Breast epithelium (tissue), 3 donors: ENCODE measurements at regions not wholly inside any gene's neighbourhood (a gene's known extent, or its start where the extent isn't known, plus 50 kb on each side); places are given as distances from the start of the nearest gene placed in this dataset.

Source experiments
- POLR2A ChIP-seq: fragments of 450-650 bp; IDR thresholded peaks from one replicate; pipeline ENCODE4 v1.6.1; 2016; ENCODE audit warnings: antibody characterized with exemption, mild to moderate bottlenecking, moderate library complexity
- TF ChIP-seq, protein P1 (sequence below), 3 donors: fragments of 450-650 bp; IDR thresholded peaks; one replicate each; pipeline ENCODE4 v1.5.1; 2016 to 2017; ENCODE audit warnings: antibody characterized with exemption in 3 of 3, mild to moderate bottlenecking in 3 of 3, moderate library complexity in 3 of 3

GRCh38 chr18:27540111-27540510, 355.0 kb upstream of the CHST9 start:
- TF ChIP-seq, protein P1, sequence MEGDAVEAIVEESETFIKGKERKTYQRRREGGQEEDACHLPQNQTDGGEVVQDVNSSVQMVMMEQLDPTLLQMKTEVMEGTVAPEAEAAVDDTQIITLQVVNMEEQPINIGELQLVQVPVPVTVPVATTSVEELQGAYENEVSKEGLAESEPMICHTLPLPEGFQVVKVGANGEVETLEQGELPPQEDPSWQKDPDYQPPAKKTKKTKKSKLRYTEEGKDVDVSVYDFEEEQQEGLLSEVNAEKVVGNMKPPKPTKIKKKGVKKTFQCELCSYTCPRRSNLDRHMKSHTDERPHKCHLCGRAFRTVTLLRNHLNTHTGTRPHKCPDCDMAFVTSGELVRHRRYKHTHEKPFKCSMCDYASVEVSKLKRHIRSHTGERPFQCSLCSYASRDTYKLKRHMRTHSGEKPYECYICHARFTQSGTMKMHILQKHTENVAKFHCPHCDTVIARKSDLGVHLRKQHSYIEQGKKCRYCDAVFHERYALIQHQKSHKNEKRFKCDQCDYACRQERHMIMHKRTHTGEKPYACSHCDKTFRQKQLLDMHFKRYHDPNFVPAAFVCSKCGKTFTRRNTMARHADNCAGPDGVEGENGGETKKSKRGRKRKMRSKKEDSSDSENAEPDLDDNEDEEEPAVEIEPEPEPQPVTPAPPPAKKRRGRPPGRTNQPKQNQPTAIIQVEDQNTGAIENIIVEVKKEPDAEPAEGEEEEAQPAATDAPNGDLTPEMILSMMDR (IDR thresholded peaks at IDR 0.05), result no peak
- TF ChIP-seq POLR2A, result no peak
